ENCODE measurements at regions not wholly inside any gene's neighbourhood (a gene's known extent, or its start where the extent isn't known, plus 50 kb on each side); places are given as distances from the start of the nearest gene placed in this dataset.
A peak's percentile ranks its signal among the peaks of the same experiment; 100 is the strongest.

GRCh38 chr2:48016225-48017019 is 110.1 kb upstream of the FBXO11 start:
- Histone ChIP-seq H3K4me3 (ENCODE audit: low read length) (no peak overlapping the region), H3K27ac (ENCODE audit: low read depth, low read length) (no peak overlapping the region), H3K4me1 (ENCODE audit: control insufficient read depth in 2 of 2, insufficient read depth in 2 of 2, low read length in 2 of 2) (no peaks in the 10 kb centered on the region), H3K27me3 (ENCODE audit: control insufficient read depth in 2 of 2, insufficient read depth in 2 of 2, low read length in 2 of 2) (no peaks in the 10 kb centered on the region), H3K36me3 (ENCODE audit: control insufficient read depth in 2 of 3, insufficient read depth in 3 of 3, low read length in 3 of 3) (no peaks in the 10 kb centered on the region), H3K9me3 (ENCODE audit: control insufficient read depth in 2 of 3, low read length in 3 of 3) (peaks cover 0 to 3% (median 0%) of the 10 kb centered on the region in 3 experiments)
- peak in 4 of 9 donors; percentile 1 to 19 (median 1) for DNase-seq
- Mint-ChIP-seq H3K4me3 (no peak overlapping the region), H3K27ac (no peak overlapping the region), H3K27me3 (peaks cover 5 to 17% (median 7%) of the 10 kb centered on the region in 5 donors), H3K4me1 (no peaks in the 10 kb centered on the region), H3K9me3 (peaks cover 0 to 13% (median 2%) of the 10 kb centered on the region in 11 donors), H3K36me3 (peaks cover 0 to 10% (median 2%) of the 10 kb centered on the region in 5 donors)
- no peak for ATAC-seq
- ChIA-PET CTCF (interaction anchor here (1.3 kb wide), 1 partner anchor 110 kb away, joined by 3 read pairs; no protein-coding TSS in a partner anchor), POLR2A (no interaction called here)
- intact Hi-C loops (cut with micrococcal nuclease), result loop anchor here in 1 of 2 donors (1.0 kb wide), 2 partner anchors 110 to 158 kb away; partner anchors contain the start of gene FBXO11

GRCh38 chr2:48017136-48017535 is 110.8 kb upstream of the FBXO11 start:
- H3K9me3 Mint-ChIP-seq, result peaks cover 0 to 13% (median 3%) of the 10 kb centered on the region in 11 donors
- no peak for ATAC-seq
- H3K36me3 ChIP-seq (ENCODE audit: control insufficient read depth in 2 of 3, insufficient read depth in 3 of 3, low read length in 3 of 3), result no peaks in the 10 kb centered on the region
- H3K27me3 Mint-ChIP-seq, result peaks cover 6 to 23% (median 9%) of the 10 kb centered on the region in 5 donors
- no peak for DNase-seq
- no peaks in the 10 kb centered on the region for H3K4me1 ChIP-seq (ENCODE audit: control insufficient read depth in 2 of 2, insufficient read depth in 2 of 2, low read length in 2 of 2)
- no peak overlapping the region for H3K27ac Mint-ChIP-seq
- POLR2A ChIA-PET, result no interaction called here
- H3K9me3 ChIP-seq (ENCODE audit: control insufficient read depth in 2 of 3, low read length in 3 of 3), result peaks cover 0 to 3% (median 0%) of the 10 kb centered on the region in 3 experiments
- intact Hi-C loops (cut with micrococcal nuclease), result no loop called here
- H3K4me1 Mint-ChIP-seq, result no peaks in the 10 kb centered on the region
- CTCF ChIA-PET, result interaction anchor here (1.3 kb wide), 1 partner anchor 110 kb away, joined by 3 read pairs; no protein-coding TSS in a partner anchor
- peaks cover 0 to 10% (median 3%) of the 10 kb centered on the region in 5 donors for H3K36me3 Mint-ChIP-seq
- H3K27me3 ChIP-seq (ENCODE audit: control insufficient read depth in 2 of 2, insufficient read depth in 2 of 2, low read length in 2 of 2), result no peaks in the 10 kb centered on the region
- H3K27ac ChIP-seq (ENCODE audit: low read depth, low read length), result no peak overlapping the region
- H3K4me3 ChIP-seq (ENCODE audit: low read length), result no peak overlapping the region
- no peak overlapping the region for H3K4me3 Mint-ChIP-seq

GRCh38 chr2:48018480-48018879 is 112.2 kb upstream of the FBXO11 start:
- Histone ChIP-seq H3K27ac (ENCODE audit: low read depth, low read length) (no peak overlapping the region), H3K36me3 (ENCODE audit: control insufficient read depth in 2 of 3, insufficient read depth in 3 of 3, low read length in 3 of 3) (no peaks in the 10 kb centered on the region), H3K9me3 (ENCODE audit: control insufficient read depth in 2 of 3, low read length in 3 of 3) (peaks cover 0 to 3% (median 0%) of the 10 kb centered on the region in 3 experiments), H3K27me3 (ENCODE audit: control insufficient read depth in 2 of 2, insufficient read depth in 2 of 2, low read length in 2 of 2) (no peaks in the 10 kb centered on the region), H3K4me1 (ENCODE audit: control insufficient read depth in 2 of 2, insufficient read depth in 2 of 2, low read length in 2 of 2) (no peaks in the 10 kb centered on the region), H3K4me3 (ENCODE audit: low read length) (no peak overlapping the region)
- Mint-ChIP-seq H3K4me1 (no peaks in the 10 kb centered on the region), H3K4me3 (no peak overlapping the region), H3K27ac (no peak overlapping the region), H3K9me3 (peaks cover 0 to 13% (median 3%) of the 10 kb centered on the region in 11 donors), H3K27me3 (peaks cover 9 to 29% (median 12%) of the 10 kb centered on the region in 5 donors), H3K36me3 (peaks cover 0 to 10% (median 3%) of the 10 kb centered on the region in 5 donors)
- no peak for ATAC-seq
- intact Hi-C loops (cut with micrococcal nuclease), result no loop called here
- ChIA-PET POLR2A (no interaction called here), CTCF (no interaction called here)
- DNase-seq, result no peak

- H3K4me3 Mint-ChIP-seq, result no peak overlapping the region
- no peaks in the 10 kb centered on the region for H3K4me1 Mint-ChIP-seq
- H3K27ac Mint-ChIP-seq, result no peak overlapping the region
- peaks cover 0 to 3% (median 0%) of the 10 kb centered on the region in 11 donors for H3K9me3 Mint-ChIP-seq
- H3K4me3 ChIP-seq (ENCODE audit: low read length), result no peak overlapping the region
- intact Hi-C loops (cut with micrococcal nuclease), result no loop called here
- ATAC-seq, result no peak
- no peaks in the 10 kb centered on the region for H3K4me1 ChIP-seq (ENCODE audit: control insufficient read depth in 2 of 2, insufficient read depth in 2 of 2, low read length in 2 of 2)
- ChIA-PET CTCF (no interaction called here), POLR2A (no interaction called here)
- no peaks in the 10 kb centered on the region for H3K27me3 ChIP-seq (ENCODE audit: control insufficient read depth in 2 of 2, insufficient read depth in 2 of 2, low read length in 2 of 2)
- no peaks in the 10 kb centered on the region for H3K36me3 Mint-ChIP-seq
- H3K27ac ChIP-seq (ENCODE audit: low read depth, low read length), result no peak overlapping the region
- no peak for DNase-seq
- H3K27me3 Mint-ChIP-seq, result peaks cover 0 to 15% (median 9%) of the 10 kb centered on the region in 5 donors
- no peaks in the 10 kb centered on the region for H3K36me3 ChIP-seq (ENCODE audit: control insufficient read depth in 2 of 3, insufficient read depth in 3 of 3, low read length in 3 of 3)
- H3K9me3 ChIP-seq (ENCODE audit: control insufficient read depth in 2 of 3, low read length in 3 of 3), result no peaks in the 10 kb centered on the region
Measured at GRCh38 chr2:48026865-48027264, 120.6 kb upstream of the FBXO11 start.

- Histone ChIP-seq H3K27me3 (ENCODE audit: control insufficient read depth in 2 of 2, insufficient read depth in 2 of 2, low read length in 2 of 2) (no peaks in the 10 kb centered on the region), H3K4me3 (ENCODE audit: low read length) (no peak overlapping the region), H3K9me3 (ENCODE audit: control insufficient read depth in 2 of 3, low read length in 3 of 3) (no peaks in the 10 kb centered on the region), H3K27ac (ENCODE audit: low read depth, low read length) (no peak overlapping the region), H3K4me1 (ENCODE audit: control insufficient read depth in 2 of 2, insufficient read depth in 2 of 2, low read length in 2 of 2) (no peaks in the 10 kb centered on the region), H3K36me3 (ENCODE audit: control insufficient read depth in 2 of 3, insufficient read depth in 3 of 3, low read length in 3 of 3) (no peaks in the 10 kb centered on the region)
- Mint-ChIP-seq H3K4me3 (no peak overlapping the region), H3K4me1 (no peaks in the 10 kb centered on the region), H3K9me3 (peaks cover 0 to 12% (median 4%) of the 10 kb centered on the region in 11 donors), H3K27me3 (no peaks in the 10 kb centered on the region), H3K27ac (no peak overlapping the region), H3K36me3 (peaks cover 0 to 6% (median 0%) of the 10 kb centered on the region in 5 donors)
- ATAC-seq (no peak), DNase-seq (no peak)
- intact Hi-C loops (cut with micrococcal nuclease), result no loop called here
- ChIA-PET POLR2A (no interaction called here), CTCF (no interaction called here)
Measured at GRCh38 chr2:48032765-48033164, 126.5 kb upstream of the FBXO11 start.

- Mint-ChIP-seq H3K27ac (no peak overlapping the region), H3K4me3 (no peak overlapping the region), H3K4me1 (no peaks in the 10 kb centered on the region), H3K36me3 (peaks cover 0 to 6% (median 0%) of the 10 kb centered on the region in 5 donors), H3K9me3 (peaks cover 0 to 16% (median 4%) of the 10 kb centered on the region in 11 donors), H3K27me3 (no peaks in the 10 kb centered on the region)
- POLR2A ChIA-PET, result no interaction called here
- ATAC-seq (no peak), DNase-seq (no peak)
- H3K4me3 ChIP-seq (ENCODE audit: low read length), result no peak overlapping the region
- H3K36me3 ChIP-seq (ENCODE audit: control insufficient read depth in 2 of 3, insufficient read depth in 3 of 3, low read length in 3 of 3), result no peaks in the 10 kb centered on the region
- CTCF ChIA-PET, result no interaction called here
- H3K4me1 ChIP-seq (ENCODE audit: control insufficient read depth in 2 of 2, insufficient read depth in 2 of 2, low read length in 2 of 2), result no peaks in the 10 kb centered on the region
- intact Hi-C loops (cut with micrococcal nuclease), result no loop called here
- H3K27ac ChIP-seq (ENCODE audit: low read depth, low read length), result no peak overlapping the region
- no peaks in the 10 kb centered on the region for H3K27me3 ChIP-seq (ENCODE audit: control insufficient read depth in 2 of 2, insufficient read depth in 2 of 2, low read length in 2 of 2)
- H3K9me3 ChIP-seq (ENCODE audit: control insufficient read depth in 2 of 3, low read length in 3 of 3), result no peaks in the 10 kb centered on the region
Measured at GRCh38 chr2:48034295-48034694, 128.0 kb upstream of the FBXO11 start.

GRCh38 chr2:48036312-48036711 is 130.0 kb upstream of the FBXO11 start:
- Mint-ChIP-seq H3K4me1 (no peaks in the 10 kb centered on the region), H3K27me3 (peaks cover 0 to 2% (median 0%) of the 10 kb centered on the region in 5 donors), H3K4me3 (no peak overlapping the region), H3K9me3 (peaks cover 0 to 28% (median 6%) of the 10 kb centered on the region in 11 donors), H3K27ac (no peak overlapping the region), H3K36me3 (peaks cover 0 to 6% (median 0%) of the 10 kb centered on the region in 5 donors)
- ATAC-seq (no peak), DNase-seq (no peak)
- H3K4me3 ChIP-seq (ENCODE audit: low read length), result no peak overlapping the region
- ChIA-PET CTCF (no interaction called here), POLR2A (no interaction called here)
- intact Hi-C loops (cut with micrococcal nuclease), result no loop called here
- H3K27me3 ChIP-seq (ENCODE audit: control insufficient read depth in 2 of 2, insufficient read depth in 2 of 2, low read length in 2 of 2), result no peaks in the 10 kb centered on the region
- no peaks in the 10 kb centered on the region for H3K9me3 ChIP-seq (ENCODE audit: control insufficient read depth in 2 of 3, low read length in 3 of 3)
- no peak overlapping the region for H3K27ac ChIP-seq (ENCODE audit: low read depth, low read length)
- no peaks in the 10 kb centered on the region for H3K36me3 ChIP-seq (ENCODE audit: control insufficient read depth in 2 of 3, insufficient read depth in 3 of 3, low read length in 3 of 3)
- H3K4me1 ChIP-seq (ENCODE audit: control insufficient read depth in 2 of 2, insufficient read depth in 2 of 2, low read length in 2 of 2), result no peaks in the 10 kb centered on the region

Data from naive thymus-derived CD4-positive, alpha-beta T cell (primary cell).